Fibroblast of lung (primary cell): ENCODE measurements at regions not wholly inside any gene's neighbourhood (a gene's known extent, or its start where the extent isn't known, plus 50 kb on each side); places are given as distances from the start of the nearest gene placed in this dataset.

ENCODE experiments used
- DNase-seq, 2 donors: peaks; one replicate each; pipeline versions ENCODE4 v3.0.0 to v3.0.0-alpha.2; 2010; ENCODE audit warnings: low read depth in 2 of 2
- H2AFZ ChIP-seq: 2 replicates; pipeline ENCODE4 v1.5.1; 2012; ENCODE audit warnings: low read length, control low read depth, inconsistent platforms
- H3K27ac ChIP-seq: 2 replicates; pipeline ENCODE4 v1.5.1; 2011; ENCODE audit warnings: low read length, control low read depth; ENCODE audit not compliant: insufficient read depth
- H3K27me3 ChIP-seq: 2 replicates; pipeline ENCODE4 v1.5.1; 2011; ENCODE audit warnings: mild to moderate bottlenecking, low read length; ENCODE audit not compliant: control insufficient read depth, insufficient read depth
- H3K36me3 ChIP-seq: 2 replicates; pipeline ENCODE4 v1.5.1; 2011; ENCODE audit warnings: low read length; ENCODE audit not compliant: control insufficient read depth, insufficient read depth
- H3K4me1 ChIP-seq: 2 replicates; pipeline ENCODE4 v1.5.1; 2011; ENCODE audit warnings: low read length; ENCODE audit not compliant: control insufficient read depth, insufficient read depth; ENCODE audit errors: extremely low read depth
- H3K4me2 ChIP-seq: 2 replicates; pipeline ENCODE4 v1.5.1; 2011; ENCODE audit warnings: low read length, control low read depth; ENCODE audit not compliant: insufficient read depth; ENCODE audit errors: extremely low read depth
- H3K4me3 ChIP-seq, 4 experiments: fragments of 200-600 bp in 1 of 4; sonication (generic) in 1 of 4; replicated peaks in 1 of 4; 2 replicates each; pipeline ENCODE4 v1.5.1; 2011 to 2016; ENCODE audit warnings: low read length in 4 of 4, low read depth in 3 of 4, mild to moderate bottlenecking in 3 of 4, control low read depth in 2 of 4, inconsistent platforms in 1 of 4, mixed read lengths in 1 of 4; ENCODE audit not compliant: insufficient read depth in 1 of 4; ENCODE audit errors: control extremely low read depth in 1 of 4
- H3K79me2 ChIP-seq: 2 replicates; pipeline ENCODE4 v1.5.1; 2012; ENCODE audit warnings: mild to moderate bottlenecking, low read length, inconsistent platforms; ENCODE audit not compliant: control insufficient read depth, insufficient read depth
- H3K9ac ChIP-seq: 2 replicates; pipeline ENCODE4 v1.5.1; 2011; ENCODE audit warnings: mild to moderate bottlenecking, low read length, control low read depth; ENCODE audit not compliant: insufficient read depth
- H3K9me3 ChIP-seq: 2 replicates; pipeline ENCODE4 v1.5.1; 2012; ENCODE audit warnings: low read depth, low read length; ENCODE audit not compliant: control insufficient read depth, insufficient read depth
- H4K20me1 ChIP-seq: 2 replicates; pipeline ENCODE4 v1.5.1; 2011; ENCODE audit warnings: low read length; ENCODE audit not compliant: control insufficient read depth, insufficient read depth; ENCODE audit errors: extremely low read depth
- CTCF ChIP-seq, 2 donors: IDR thresholded peaks in 1 of 2; conservative IDR thresholded peaks in 1 of 2; 1 replicate in 1 of 2; 2 replicates in 1 of 2; pipeline ENCODE4 v1.5.1; 2011 to 2012; ENCODE audit warnings: low read length in 2 of 2, control low read depth in 1 of 2, inconsistent platforms in 1 of 2, low read depth in 1 of 2, mild to moderate bottlenecking in 1 of 2
- EZH2 ChIP-seq: IDR thresholded peaks from 2 replicates; pipeline ENCODE4 v1.5.1; 2012; ENCODE audit warnings: low read length, control low read depth, mild to moderate bottlenecking; ENCODE audit errors: missing control alignments

DNA sequence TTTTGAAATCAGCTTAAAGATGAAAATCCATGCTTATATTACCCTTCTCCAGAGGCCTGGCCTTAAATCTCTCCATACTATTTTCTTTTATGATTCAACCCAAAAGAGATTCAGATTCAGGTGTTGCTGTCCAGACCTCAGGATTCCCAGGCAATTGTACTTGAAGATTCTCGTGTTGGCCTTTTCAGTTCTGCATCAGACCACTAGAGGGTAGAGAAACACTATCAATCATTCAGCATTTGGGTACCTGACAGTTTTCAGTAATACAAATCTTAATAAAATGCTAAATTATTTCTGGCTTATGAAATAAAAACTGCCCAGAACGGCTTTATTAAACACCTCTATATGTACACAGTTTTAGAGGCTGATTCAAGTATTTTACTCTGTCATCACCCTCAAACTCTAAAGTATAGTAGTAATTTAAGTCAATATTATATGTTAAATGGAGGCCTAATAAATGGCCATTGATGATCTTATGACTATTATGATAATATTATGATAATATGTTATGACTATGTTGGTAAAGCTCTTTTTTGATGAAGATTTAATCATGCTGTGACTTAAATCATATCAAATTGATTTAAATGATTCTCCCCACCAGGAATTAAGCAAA lies 301.1 kb downstream of the DUSP6 start:
- Histone ChIP-seq H3K9me3 (no peaks in the 10 kb centered on the region), H3K4me3 (no peak overlapping the region), H3K9ac (no peak overlapping the region), H3K4me2 (no peak overlapping the region), H3K36me3 (no peaks in the 10 kb centered on the region), H3K4me1 (no peaks in the 10 kb centered on the region), H3K27ac (no peak overlapping the region), H3K79me2 (no peaks in the 10 kb centered on the region), H3K27me3 (no peaks in the 10 kb centered on the region), H2AFZ (no peak overlapping the region), H4K20me1 (no peaks in the 10 kb centered on the region)
- DNase-seq: peak; percentile 57 to 82
- TF ChIP-seq EZH2 (no peak), CTCF (conservative IDR thresholded peaks at IDR 0.05 in 1 of 2, IDR thresholded peaks at IDR 0.05 in 1 of 2; ENCODE audit: low read depth in 1 of 2, low read length in 2 of 2) (peak; percentile 90 to 91)

DNA sequence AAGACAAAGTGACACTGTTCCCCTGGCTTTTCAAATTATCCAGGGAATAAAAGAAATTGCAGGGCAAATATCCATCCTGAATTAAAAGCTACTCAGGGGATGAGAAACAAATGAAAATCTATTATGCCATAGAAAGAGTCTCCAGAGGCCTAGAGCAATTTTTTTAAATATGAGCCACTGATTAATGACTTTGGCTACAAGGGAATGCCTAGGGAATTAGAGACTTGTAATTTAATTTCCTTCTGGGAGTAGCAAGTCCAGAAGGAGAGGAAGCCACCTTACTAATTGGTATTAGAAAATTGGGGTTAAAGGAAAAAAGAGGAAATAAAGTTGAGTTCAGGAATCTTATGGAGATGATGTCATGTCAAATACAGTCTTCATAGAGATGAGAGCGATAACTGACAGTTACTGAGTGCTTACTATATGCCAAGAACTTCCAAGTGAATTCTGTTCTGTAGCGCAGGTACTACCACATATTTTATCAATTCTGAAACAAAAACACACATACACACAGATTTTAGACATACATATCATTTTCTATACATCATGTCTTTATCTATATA lies 304.4 kb downstream of the DUSP6 start:
- no peaks in the 10 kb centered on the region for H3K27me3 ChIP-seq
- H3K27ac ChIP-seq: no peak overlapping the region
- H3K4me1 ChIP-seq: no peaks in the 10 kb centered on the region
- DNase-seq: no peak
- no peaks in the 10 kb centered on the region for H4K20me1 ChIP-seq
- H3K36me3 ChIP-seq: no peaks in the 10 kb centered on the region
- H2AFZ ChIP-seq: no peak overlapping the region
- H3K4me2 ChIP-seq: no peak overlapping the region
- TF ChIP-seq EZH2 (no peak), CTCF (conservative IDR thresholded peaks at IDR 0.05 in 1 of 2, IDR thresholded peaks at IDR 0.05 in 1 of 2; ENCODE audit: low read depth in 1 of 2, low read length in 2 of 2) (no peak)
- no peak overlapping the region for H3K4me3 ChIP-seq
- no peak overlapping the region for H3K9ac ChIP-seq
- no peaks in the 10 kb centered on the region for H3K9me3 ChIP-seq
- H3K79me2 ChIP-seq: no peaks in the 10 kb centered on the region

DNA sequence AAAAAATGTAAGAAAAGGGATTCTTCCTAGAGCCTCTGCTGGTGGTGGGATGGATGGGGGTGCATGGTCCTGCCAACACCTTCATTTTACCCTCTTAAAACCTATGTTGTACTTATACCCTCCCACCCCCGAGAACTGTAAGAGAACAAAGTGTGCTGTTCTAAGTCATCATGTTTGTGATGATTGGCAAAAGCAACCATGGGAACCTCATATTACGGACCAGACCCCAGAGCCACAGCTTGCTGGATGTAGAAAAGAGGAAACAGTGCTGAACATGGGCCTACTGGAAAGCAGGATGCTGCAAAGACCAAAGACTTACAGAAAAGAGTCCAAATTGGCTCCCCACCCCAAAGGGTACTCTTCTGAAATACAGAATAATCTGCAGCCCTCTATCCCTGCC lies 311.2 kb downstream of the DUSP6 start:
- H3K4me2 ChIP-seq: no peak overlapping the region
- no peaks in the 10 kb centered on the region for H3K4me1 ChIP-seq
- H3K27ac ChIP-seq: no peak overlapping the region

More for the DNA sequence above, 311.2 kb downstream of the DUSP6 start:
- TF ChIP-seq EZH2: no peak
- no peak for TF ChIP-seq CTCF (conservative IDR thresholded peaks at IDR 0.05 in 1 of 2, IDR thresholded peaks at IDR 0.05 in 1 of 2; ENCODE audit: low read depth in 1 of 2, low read length in 2 of 2)
- H3K9me3 ChIP-seq: no peaks in the 10 kb centered on the region
- H3K79me2 ChIP-seq: no peaks in the 10 kb centered on the region
- H3K27me3 ChIP-seq: no peaks in the 10 kb centered on the region
- H3K4me3 ChIP-seq: no peak overlapping the region
- no peak overlapping the region for H2AFZ ChIP-seq
- DNase-seq: no peak
- H3K36me3 ChIP-seq: no peaks in the 10 kb centered on the region
- H4K20me1 ChIP-seq: no peaks in the 10 kb centered on the region
- no peak overlapping the region for H3K9ac ChIP-seq
